PC-9 (cell line): ENCODE measurements at regions not wholly inside any gene's neighbourhood (a gene's known extent, or its start where the extent isn't known, plus 50 kb on each side); places are given as distances from the start of the nearest gene placed in this dataset.

Experiments used
- BruUV-seq: library from RNA; stranded (reverse); fragments of 400-500 nt; replicated peaks from 2 replicates; lab custom pipeline; 2021; lab: Mats Ljungman, UMichigan
- CTCF ChIA-PET: fragments of 300-600 bp; sonication (Branson Sonifier 250); formaldehyde crosslinking; loops from one replicate; lab custom pipeline; 2022; ENCODE audit warnings: antibody characterized with exemption; lab: Charles Lee
- POLR2A ChIA-PET: fragments of 300-600 bp; sonication (Branson Sonifier 250); formaldehyde crosslinking; loops from one replicate; lab custom pipeline; 2022; ENCODE audit warnings: antibody characterized with exemption; ENCODE audit not compliant: unreplicated experiment; lab: Charles Lee
- DNase-seq, 2 experiments: peaks; one replicate each; pipeline versions ENCODE4 v3.0.0 to v3.0.0-alpha.2; 2015 to 2022; ENCODE audit warnings: mixed read lengths in 1 of 2
- H2AFZ ChIP-seq: fragments of 200-600 bp; sonication (generic); 2 replicates; pipeline ENCODE4 v1.8.1; 2017; ENCODE audit warnings: antibody characterized with exemption
- H3F3A ChIP-seq: fragments of 200-600 bp; sonication (generic); 2 replicates; pipeline ENCODE4 v1.8.1; 2017; ENCODE audit warnings: antibody characterized with exemption, mild to moderate bottlenecking, low read depth; ENCODE audit not compliant: insufficient read depth
- H3K27ac ChIP-seq: fragments of 200-600 bp; sonication (generic); 2 replicates; pipeline ENCODE4 v1.6.1; 2016; ENCODE audit warnings: mixed run types
- H3K27me3 ChIP-seq: fragments of 200-600 bp; sonication (generic); 2 replicates; pipeline ENCODE4 v1.6.1; 2016; ENCODE audit warnings: low read depth, mixed run types; ENCODE audit not compliant: insufficient read depth
- H3K36me3 ChIP-seq: fragments of 200-600 bp; sonication (generic); 2 replicates; pipeline ENCODE4 v1.6.1; 2016; ENCODE audit warnings: low read depth, mixed run types
- H3K4me1 ChIP-seq: fragments of 200-600 bp; sonication (generic); replicated peaks from 2 replicates; pipeline ENCODE4 v1.6.1; 2016; ENCODE audit warnings: mixed run types; ENCODE audit not compliant: insufficient read depth
- H3K4me2 ChIP-seq: fragments of 200-600 bp; sonication (generic); 2 replicates; pipeline ENCODE4 v1.6.1; 2017; ENCODE audit warnings: mixed run types
- H3K4me3 ChIP-seq: fragments of 200-600 bp; sonication (generic); 2 replicates; pipeline ENCODE4 v1.6.1; 2016; ENCODE audit warnings: mixed run types
- H3K79me2 ChIP-seq: fragments of 200-600 bp; sonication (generic); 2 replicates; pipeline ENCODE4 v1.6.1; 2017; ENCODE audit warnings: low read depth, mixed run types
- H3K9me2 ChIP-seq: fragments of 200-600 bp; sonication (generic); 2 replicates; pipeline ENCODE4 v1.8.1; 2017; ENCODE audit warnings: mild to moderate bottlenecking; ENCODE audit not compliant: insufficient read depth
- H3K9me3 ChIP-seq: fragments of 200-600 bp; sonication (generic); 2 replicates; pipeline ENCODE4 v1.8.1; 2016; ENCODE audit warnings: low read depth; ENCODE audit not compliant: insufficient read depth
- H4K20me1 ChIP-seq: fragments of 200-600 bp; sonication (generic); 2 replicates; pipeline ENCODE4 v1.8.1; 2017; ENCODE audit not compliant: insufficient read depth
- CTCF ChIP-seq: fragments of 200-600 bp; sonication (generic); conservative IDR thresholded peaks from 2 replicates; pipeline ENCODE4 v1.6.1; 2017; ENCODE audit warnings: mixed run types, antibody characterized with exemption, mild to moderate bottlenecking, moderate library complexity
- EZH2 ChIP-seq: fragments of 200-600 bp; sonication (generic); IDR thresholded peaks from 2 replicates; pipeline ENCODE4 v1.8.0; 2017; ENCODE audit warnings: antibody characterized with exemption, low read depth
- intact Hi-C: fragments of 100-400 bp; cut with micrococcal nuclease; formaldehyde crosslinking; loops from one replicate; pipeline ENCODE4 v1.10.0; 2022; ENCODE audit not compliant: unreplicated experiment

- peaks cover 49% of the 10 kb centered on the region for H3K27me3 ChIP-seq
- no peaks in the 10 kb centered on the region for H4K20me1 ChIP-seq
- H3K4me1 ChIP-seq, result no peaks in the 10 kb centered on the region
- no peak overlapping the region for H3K4me2 ChIP-seq
- CTCF ChIA-PET, result no interaction called here
- no peaks in the 10 kb centered on the region for H3F3A ChIP-seq
- no peaks in the 10 kb centered on the region for H3K9me3 ChIP-seq
- no peak overlapping the region for H2AFZ ChIP-seq
- no peaks in the 10 kb centered on the region for H3K9me2 ChIP-seq
- H3K4me3 ChIP-seq, result no peak overlapping the region
- no peak overlapping the region for H3K27ac ChIP-seq
- no peak for DNase-seq
- TF ChIP-seq CTCF (no peak), EZH2 (no peak)
- POLR2A ChIA-PET, result no interaction called here
- H3K36me3 ChIP-seq, result no peaks in the 10 kb centered on the region
- no TSS peak for BruUV-seq
- intact Hi-C loops, result no loop called here
- H3K79me2 ChIP-seq, result no peaks in the 10 kb centered on the region
Observed at GRCh38 chr16:79456036-79456435, 144.5 kb downstream of the MAF start.

- ChIA-PET CTCF (no interaction called here), POLR2A (no interaction called here)
- H3K27me3 ChIP-seq, result peaks cover 64% of the 10 kb centered on the region
- H3K9me3 ChIP-seq, result no peaks in the 10 kb centered on the region
- no peak for DNase-seq
- no peaks in the 10 kb centered on the region for H3K79me2 ChIP-seq
- TF ChIP-seq EZH2, result no peak
- TF ChIP-seq CTCF, result no peak
- H4K20me1 ChIP-seq, result no peaks in the 10 kb centered on the region
- intact Hi-C loops, result no loop called here
- H3K9me2 ChIP-seq, result no peaks in the 10 kb centered on the region
- H3K4me1 ChIP-seq, result no peaks in the 10 kb centered on the region
- H3F3A ChIP-seq, result no peaks in the 10 kb centered on the region
- H3K27ac ChIP-seq, result no peak overlapping the region
- H3K4me2 ChIP-seq, result no peak overlapping the region
- no peak overlapping the region for H3K4me3 ChIP-seq
- no TSS peak for BruUV-seq
- H2AFZ ChIP-seq, result no peak overlapping the region
- no peaks in the 10 kb centered on the region for H3K36me3 ChIP-seq
Observed at GRCh38 chr16:79452671-79453070, 147.9 kb downstream of the MAF start.

GRCh38 chr16:79451196-79451816 is 149.2 kb downstream of the MAF start:
- TF ChIP-seq CTCF (no peak), EZH2 (no peak)
- Histone ChIP-seq H3K27me3 (peaks cover 72% of the 10 kb centered on the region), H3K4me2 (no peak overlapping the region), H3K36me3 (no peaks in the 10 kb centered on the region), H2AFZ (no peak overlapping the region), H4K20me1 (no peaks in the 10 kb centered on the region), H3K27ac (no peak overlapping the region), H3K4me3 (no peak overlapping the region), H3F3A (no peaks in the 10 kb centered on the region), H3K4me1 (no peaks in the 10 kb centered on the region), H3K9me3 (no peaks in the 10 kb centered on the region), H3K9me2 (no peaks in the 10 kb centered on the region), H3K79me2 (no peaks in the 10 kb centered on the region)
- intact Hi-C loops, result no loop called here
- BruUV-seq, result no TSS peak
- POLR2A ChIA-PET, result no interaction called here
- DNase-seq, result no peak
- CTCF ChIA-PET, result no interaction called here
